PC-9 (cell line): ENCODE measurements at regions not wholly inside any gene's neighbourhood (a gene's known extent, or its start where the extent isn't known, plus 50 kb on each side); places are given as distances from the start of the nearest gene placed in this dataset.

Experiments
- BruUV-seq: library from RNA; stranded (reverse); fragments of 400-500 nt; replicated peaks from 2 replicates; lab custom pipeline; 2021; lab: Mats Ljungman, UMichigan
- CTCF ChIA-PET: fragments of 300-600 bp; sonication (Branson Sonifier 250); formaldehyde crosslinking; loops from one replicate; lab custom pipeline; 2022; ENCODE audit warnings: antibody characterized with exemption; lab: Charles Lee
- POLR2A ChIA-PET: fragments of 300-600 bp; sonication (Branson Sonifier 250); formaldehyde crosslinking; loops from one replicate; lab custom pipeline; 2022; ENCODE audit warnings: antibody characterized with exemption; ENCODE audit not compliant: unreplicated experiment; lab: Charles Lee
- DNase-seq, 2 experiments: peaks; one replicate each; pipeline versions ENCODE4 v3.0.0 to v3.0.0-alpha.2; 2015 to 2022; ENCODE audit warnings: mixed read lengths in 1 of 2
- H2AFZ ChIP-seq: fragments of 200-600 bp; sonication (generic); 2 replicates; pipeline ENCODE4 v1.8.1; 2017; ENCODE audit warnings: antibody characterized with exemption
- H3F3A ChIP-seq: fragments of 200-600 bp; sonication (generic); 2 replicates; pipeline ENCODE4 v1.8.1; 2017; ENCODE audit warnings: antibody characterized with exemption, mild to moderate bottlenecking, low read depth; ENCODE audit not compliant: insufficient read depth
- H3K27ac ChIP-seq: fragments of 200-600 bp; sonication (generic); 2 replicates; pipeline ENCODE4 v1.6.1; 2016; ENCODE audit warnings: mixed run types
- H3K27me3 ChIP-seq: fragments of 200-600 bp; sonication (generic); 2 replicates; pipeline ENCODE4 v1.6.1; 2016; ENCODE audit warnings: low read depth, mixed run types; ENCODE audit not compliant: insufficient read depth
- H3K36me3 ChIP-seq: fragments of 200-600 bp; sonication (generic); 2 replicates; pipeline ENCODE4 v1.6.1; 2016; ENCODE audit warnings: low read depth, mixed run types
- H3K4me1 ChIP-seq: fragments of 200-600 bp; sonication (generic); replicated peaks from 2 replicates; pipeline ENCODE4 v1.6.1; 2016; ENCODE audit warnings: mixed run types; ENCODE audit not compliant: insufficient read depth
- H3K4me2 ChIP-seq: fragments of 200-600 bp; sonication (generic); 2 replicates; pipeline ENCODE4 v1.6.1; 2017; ENCODE audit warnings: mixed run types
- H3K4me3 ChIP-seq: fragments of 200-600 bp; sonication (generic); 2 replicates; pipeline ENCODE4 v1.6.1; 2016; ENCODE audit warnings: mixed run types
- H3K79me2 ChIP-seq: fragments of 200-600 bp; sonication (generic); 2 replicates; pipeline ENCODE4 v1.6.1; 2017; ENCODE audit warnings: low read depth, mixed run types
- H3K9me2 ChIP-seq: fragments of 200-600 bp; sonication (generic); 2 replicates; pipeline ENCODE4 v1.8.1; 2017; ENCODE audit warnings: mild to moderate bottlenecking; ENCODE audit not compliant: insufficient read depth
- H3K9me3 ChIP-seq: fragments of 200-600 bp; sonication (generic); 2 replicates; pipeline ENCODE4 v1.8.1; 2016; ENCODE audit warnings: low read depth; ENCODE audit not compliant: insufficient read depth
- H4K20me1 ChIP-seq: fragments of 200-600 bp; sonication (generic); 2 replicates; pipeline ENCODE4 v1.8.1; 2017; ENCODE audit not compliant: insufficient read depth
- CTCF ChIP-seq: fragments of 200-600 bp; sonication (generic); conservative IDR thresholded peaks from 2 replicates; pipeline ENCODE4 v1.6.1; 2017; ENCODE audit warnings: mixed run types, antibody characterized with exemption, mild to moderate bottlenecking, moderate library complexity
- EZH2 ChIP-seq: fragments of 200-600 bp; sonication (generic); IDR thresholded peaks from 2 replicates; pipeline ENCODE4 v1.8.0; 2017; ENCODE audit warnings: antibody characterized with exemption, low read depth
- intact Hi-C: fragments of 100-400 bp; cut with micrococcal nuclease; formaldehyde crosslinking; loops from one replicate; pipeline ENCODE4 v1.10.0; 2022; ENCODE audit not compliant: unreplicated experiment

GRCh38 chr7:153400735-153401593 is 641.4 kb downstream of the ACTR3B start:
- TF ChIP-seq CTCF (no peak), EZH2 (no peak)
- Histone ChIP-seq H3K36me3 (no peaks in the 10 kb centered on the region), H3K9me2 (no peaks in the 10 kb centered on the region), H3K79me2 (no peaks in the 10 kb centered on the region), H3K27me3 (peaks cover 23% of the 10 kb centered on the region), H3K4me3 (no peak overlapping the region), H2AFZ (no peak overlapping the region), H4K20me1 (no peaks in the 10 kb centered on the region), H3F3A (no peaks in the 10 kb centered on the region), H3K27ac (no peak overlapping the region), H3K4me1 (no peaks in the 10 kb centered on the region), H3K9me3 (no peaks in the 10 kb centered on the region), H3K4me2 (no peak overlapping the region)
- ChIA-PET CTCF (no interaction called here), POLR2A (no interaction called here)
- no peak for DNase-seq
- intact Hi-C loops, result no loop called here
- BruUV-seq, result no TSS peak

GRCh38 chr7:153401795-153402720 is 642.5 kb downstream of the ACTR3B start:
- Histone ChIP-seq H3K79me2 (no peaks in the 10 kb centered on the region), H3F3A (no peaks in the 10 kb centered on the region), H2AFZ (no peak overlapping the region), H3K27ac (no peak overlapping the region), H3K4me1 (no peaks in the 10 kb centered on the region), H3K4me3 (no peak overlapping the region), H4K20me1 (no peaks in the 10 kb centered on the region), H3K36me3 (no peaks in the 10 kb centered on the region), H3K9me3 (no peaks in the 10 kb centered on the region), H3K4me2 (no peak overlapping the region), H3K27me3 (peaks cover 27% of the 10 kb centered on the region), H3K9me2 (no peaks in the 10 kb centered on the region)
- ChIA-PET POLR2A (no interaction called here), CTCF (no interaction called here)
- no TSS peak for BruUV-seq
- DNase-seq, result no peak
- TF ChIP-seq CTCF, result no peak
- TF ChIP-seq EZH2, result no peak
- intact Hi-C loops, result no loop called here

GRCh38 chr7:153402721-153403541 is 643.4 kb downstream of the ACTR3B start:
- Histone ChIP-seq H3K36me3 (no peaks in the 10 kb centered on the region), H3F3A (no peaks in the 10 kb centered on the region), H3K4me1 (no peaks in the 10 kb centered on the region), H3K9me3 (no peaks in the 10 kb centered on the region), H3K27ac (no peak overlapping the region), H3K4me3 (no peak overlapping the region), H2AFZ (no peak overlapping the region), H3K4me2 (no peak overlapping the region), H3K9me2 (no peaks in the 10 kb centered on the region), H4K20me1 (no peaks in the 10 kb centered on the region), H3K27me3 (peaks cover 27% of the 10 kb centered on the region), H3K79me2 (no peaks in the 10 kb centered on the region)
- TF ChIP-seq EZH2 (no peak), CTCF (no peak)
- intact Hi-C loops, result no loop called here
- ChIA-PET CTCF (no interaction called here), POLR2A (no interaction called here)
- BruUV-seq, result no TSS peak
- no peak for DNase-seq
